Stimulated activated naive CD4-positive, alpha-beta T cell treated with Interleukin-2 at 50 U/mL for 16 hours (primary cell): ENCODE measurements at regions not wholly inside any gene's neighbourhood (a gene's known extent, or its start where the extent isn't known, plus 50 kb on each side); places are given as distances from the start of the nearest gene placed in this dataset.

ENCODE experiments used
- DNase-seq: peaks from one replicate; lab custom pipeline; 2025; lab: John Stamatoyannopoulos, UW

GRCh38 chr5:114153833-114154232 lies 208.0 kb upstream of the KCNN2 start:
- DNase-seq = no peak

- no peak for DNase-seq
These were observed 195.8 kb upstream of the KCNN2 start for GRCh38 chr5:114166081-114166480.

GRCh38 chr5:114174131-114174530 lies 187.7 kb upstream of the KCNN2 start:
- no peak for DNase-seq

GRCh38 chr5:114174837-114175236 lies 187.0 kb upstream of the KCNN2 start:
- DNase-seq = no peak

DNA sequence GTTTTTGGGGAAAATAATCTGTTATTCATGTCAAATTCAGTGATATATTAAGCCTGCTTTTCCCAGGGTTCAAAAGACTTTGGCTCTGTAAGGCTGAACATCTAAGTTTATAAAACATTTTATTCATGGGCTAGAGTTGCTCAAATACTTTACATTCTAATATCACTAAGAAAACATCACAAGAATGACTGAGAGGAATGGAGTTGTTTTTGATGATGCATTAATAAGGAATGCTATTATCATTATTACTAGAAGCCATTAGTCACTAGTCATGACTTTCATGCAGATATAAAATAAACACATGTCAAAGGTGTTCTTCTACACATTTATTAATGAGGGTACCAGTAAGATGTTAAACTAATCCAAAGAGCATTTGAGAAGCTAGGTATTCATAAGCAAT lies 185.5 kb upstream of the KCNN2 start:
- no peak for DNase-seq

- DNase-seq = no peak
These were observed 182.7 kb upstream of the KCNN2 start for GRCh38 chr5:114179134-114179533.

GRCh38 chr5:114184006-114184405 lies 177.9 kb upstream of the KCNN2 start:
- no peak for DNase-seq

- DNase-seq = no peak
These were observed 176.6 kb upstream of the KCNN2 start for GRCh38 chr5:114185274-114185673.

GRCh38 chr5:114191441-114191840 lies 170.4 kb upstream of the KCNN2 start:
- DNase-seq = no peak

DNA sequence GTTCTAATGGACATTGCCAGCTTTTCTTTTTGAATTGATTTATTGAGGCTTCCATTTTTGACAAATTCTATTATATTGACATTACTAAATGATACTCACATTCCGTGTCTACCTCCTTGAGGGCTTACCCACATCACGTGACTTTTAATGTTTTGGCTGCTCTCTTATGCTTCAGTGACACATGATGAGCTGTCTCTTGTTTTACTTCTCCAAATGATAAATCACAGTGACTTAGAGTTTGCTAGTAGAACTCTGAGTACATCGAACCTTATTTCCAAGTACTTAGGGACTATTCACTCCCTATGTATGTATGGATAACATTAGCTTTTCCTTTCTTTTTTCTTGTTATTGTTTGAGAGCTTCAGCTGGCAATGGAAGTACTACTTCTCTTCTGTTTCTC lies 169.8 kb upstream of the KCNN2 start:
- no peak for DNase-seq

DNA sequence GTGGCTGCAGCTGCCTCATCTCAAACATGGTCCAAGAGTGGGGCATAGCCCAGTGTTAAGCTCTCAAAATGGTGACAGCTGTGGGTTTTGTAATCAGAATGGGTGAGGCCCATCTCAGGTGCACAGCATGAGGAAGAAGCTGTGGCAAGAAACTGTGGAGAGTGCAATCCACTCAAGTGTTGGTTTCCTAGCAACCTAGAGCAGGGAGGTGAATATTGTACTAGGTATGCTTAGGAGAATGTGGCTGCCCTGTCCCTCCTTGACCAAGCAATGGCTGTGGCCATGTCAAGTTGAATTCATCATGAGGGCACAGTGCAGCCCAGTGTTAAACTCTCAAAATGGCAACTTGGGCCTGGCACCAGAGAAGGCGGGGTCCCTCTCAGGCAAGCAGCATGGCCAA lies 160.5 kb upstream of the KCNN2 start:
- no peak for DNase-seq

- DNase-seq = no peak
These were observed 156.9 kb upstream of the KCNN2 start for GRCh38 chr5:114204923-114205322.

DNA sequence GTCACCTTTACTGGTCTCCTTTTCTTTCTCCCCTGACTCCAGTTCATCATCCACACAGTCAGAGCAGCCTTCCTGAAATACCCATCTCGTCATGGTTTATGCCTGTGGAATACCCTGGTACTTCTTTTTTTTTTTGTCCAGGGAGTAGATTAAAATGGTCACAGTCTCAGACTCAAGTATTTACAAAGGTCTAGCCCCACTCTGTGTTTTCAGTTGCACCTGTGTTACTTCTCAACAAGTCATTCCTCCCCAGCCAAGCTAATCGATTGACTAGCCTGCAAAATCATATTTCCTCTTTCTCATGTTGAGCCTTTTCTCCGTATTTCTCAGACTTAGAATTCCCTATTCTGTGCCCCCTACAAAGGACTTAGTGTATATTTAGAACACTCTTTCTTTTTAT lies 155.2 kb upstream of the KCNN2 start:
- DNase-seq = no peak

GRCh38 chr5:114207615-114208014 lies 154.3 kb upstream of the KCNN2 start:
- no peak for DNase-seq

DNA sequence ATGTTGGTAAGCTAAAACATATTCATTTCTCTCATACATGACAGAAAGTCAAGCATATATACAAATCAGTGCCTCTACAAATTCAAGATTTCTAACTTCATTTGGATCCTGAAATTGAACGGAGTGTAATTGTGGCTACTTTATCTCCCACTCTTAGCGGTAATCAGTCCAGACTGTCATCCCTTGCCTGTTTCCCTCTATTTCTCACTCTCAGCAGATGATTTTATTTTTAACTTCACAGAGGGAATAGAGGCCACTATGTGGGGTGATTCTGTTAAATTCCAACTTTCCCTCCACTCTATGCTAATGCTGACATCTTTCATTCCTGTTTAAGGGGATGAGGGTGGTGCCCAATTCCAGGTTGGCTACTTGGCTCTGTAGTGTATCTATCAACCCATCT lies 153.8 kb upstream of the KCNN2 start:
- no peak for DNase-seq

DNA sequence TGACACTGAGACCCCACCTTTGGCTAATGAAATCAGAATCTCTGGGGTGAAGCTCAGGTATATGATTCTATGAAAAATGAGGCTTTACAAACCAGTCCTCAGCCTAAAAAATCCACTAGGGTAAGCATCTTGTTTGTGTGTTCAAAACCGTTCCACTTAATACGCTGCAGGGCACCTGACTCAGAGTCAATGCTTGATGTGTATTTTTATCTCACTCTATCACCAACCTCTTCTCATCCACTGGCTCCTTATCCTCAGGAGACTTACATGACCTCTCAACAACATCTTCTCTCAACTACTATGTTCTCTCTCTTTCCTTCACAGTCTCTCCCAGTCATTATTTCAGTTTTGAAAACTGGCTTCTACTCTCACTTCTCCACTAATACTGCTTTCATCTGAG lies 153.3 kb upstream of the KCNN2 start:
- DNase-seq = no peak

- DNase-seq = no peak
These were observed 151.2 kb upstream of the KCNN2 start for GRCh38 chr5:114210662-114211061.

DNA sequence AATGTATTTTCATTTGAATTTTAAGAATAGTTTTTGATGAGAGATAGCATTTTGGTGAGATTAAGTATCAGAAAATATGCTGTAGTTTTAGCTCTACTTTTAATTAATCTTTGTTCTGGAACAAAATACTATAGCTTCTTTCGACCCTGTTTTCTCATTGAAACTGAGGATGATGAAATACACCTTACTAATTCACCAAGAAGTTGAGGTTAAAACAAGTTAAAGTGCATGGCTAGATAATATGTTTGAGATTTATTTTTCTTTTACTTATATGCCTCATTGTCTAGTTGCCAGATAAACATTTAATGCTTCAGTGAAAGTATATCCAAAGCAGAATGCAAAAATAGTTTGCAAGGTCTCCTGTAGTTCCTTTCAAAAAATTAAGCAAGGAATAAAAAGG lies 140.1 kb upstream of the KCNN2 start:
- DNase-seq = no peak

GRCh38 chr5:114223866-114224265 lies 138.0 kb upstream of the KCNN2 start:
- DNase-seq = no peak

DNA sequence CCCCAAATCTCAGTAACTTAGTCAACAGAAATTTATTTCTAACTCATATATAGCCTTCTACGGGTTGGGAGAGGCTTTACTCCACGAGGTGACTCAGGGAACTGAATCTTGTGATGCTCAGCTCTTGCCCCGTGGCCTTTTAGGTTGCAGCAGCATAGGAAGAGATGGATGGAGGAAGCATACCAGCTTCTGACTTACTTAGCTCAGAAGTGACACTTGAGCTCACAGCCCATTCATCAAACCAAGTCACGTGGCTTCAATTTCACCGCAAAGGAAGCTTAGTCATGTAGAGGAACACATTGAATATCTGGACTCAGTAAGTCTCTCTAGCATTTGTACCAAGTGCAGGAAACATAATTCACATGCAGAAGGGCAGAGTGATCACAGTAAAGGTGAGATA lies 124.1 kb upstream of the KCNN2 start:
- DNase-seq = no peak

DNA sequence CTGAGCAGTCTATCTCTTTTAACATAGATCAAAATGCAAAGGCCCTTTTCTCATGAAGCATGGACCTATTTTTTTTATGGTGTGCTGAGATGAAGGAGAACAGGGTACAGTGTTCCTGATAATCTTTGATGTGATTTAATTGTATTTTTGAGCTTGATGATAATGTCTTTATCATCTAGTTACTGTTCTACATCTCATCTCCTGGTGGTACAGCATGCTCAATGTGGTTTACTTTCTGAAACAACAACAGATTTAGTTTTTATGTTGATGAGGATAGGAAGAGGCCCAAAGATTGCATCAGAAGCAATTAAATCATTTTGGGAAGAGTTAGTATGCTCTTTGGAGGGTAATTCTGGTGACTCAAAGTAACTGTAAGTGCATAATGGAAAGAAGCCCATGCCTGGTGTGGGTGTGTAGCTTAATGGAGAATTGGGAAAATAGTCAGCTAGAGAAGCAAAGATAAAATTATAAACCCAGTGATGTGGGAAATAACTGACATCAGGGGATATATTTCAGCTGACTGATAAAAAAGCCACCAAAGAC lies 123.0 kb upstream of the KCNN2 start:
- DNase-seq = no peak

DNA sequence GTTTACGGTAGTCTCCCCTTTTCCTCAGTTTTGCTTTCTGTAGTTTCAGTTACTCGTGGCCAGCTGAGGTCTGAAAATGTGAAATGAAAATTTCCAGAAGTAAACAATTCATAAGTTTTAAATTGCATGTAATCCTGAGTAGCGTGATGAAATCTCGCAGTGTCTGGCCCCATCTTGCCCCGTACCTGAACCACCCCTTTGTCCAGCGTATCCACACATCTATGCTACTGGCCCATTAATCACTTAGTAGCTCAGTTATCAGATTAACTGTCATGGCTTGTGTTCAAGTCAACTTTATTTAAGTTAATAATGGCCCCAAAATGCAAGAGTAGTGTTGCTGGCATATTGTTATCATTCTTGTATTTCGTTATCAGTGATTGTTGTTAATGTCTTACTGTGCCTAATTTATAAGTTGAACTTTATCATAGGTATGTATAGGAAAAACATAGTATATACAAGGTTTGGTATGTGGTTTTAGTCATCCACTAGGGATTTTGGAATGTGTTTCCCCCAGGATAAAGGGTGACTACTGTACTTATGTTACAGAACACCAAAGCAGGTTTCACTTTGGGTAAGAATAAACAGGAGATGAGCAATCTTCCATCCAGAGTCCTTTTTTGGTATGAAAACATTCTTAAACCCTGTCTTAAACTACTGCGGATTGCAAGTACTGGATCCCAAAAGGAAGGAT lies 118.4 kb upstream of the KCNN2 start:
- no peak for DNase-seq

DNA sequence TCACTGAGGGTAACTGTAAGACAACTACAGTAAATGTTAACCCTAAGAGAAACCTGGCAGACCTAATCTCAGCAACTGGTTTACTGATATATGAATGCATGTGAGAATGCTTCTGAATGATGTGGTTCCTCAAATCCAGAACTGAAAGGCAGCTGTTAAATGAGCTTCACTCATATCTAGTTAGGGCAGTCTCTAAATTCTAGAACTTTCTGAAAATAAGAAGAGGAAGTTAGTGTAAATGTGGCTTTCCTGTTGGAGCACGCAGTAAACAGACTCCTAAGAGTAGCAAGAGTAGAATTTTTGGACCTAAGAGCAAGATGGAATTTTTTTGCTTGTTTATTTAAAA lies 117.9 kb upstream of the KCNN2 start:
- no peak for DNase-seq

DNA sequence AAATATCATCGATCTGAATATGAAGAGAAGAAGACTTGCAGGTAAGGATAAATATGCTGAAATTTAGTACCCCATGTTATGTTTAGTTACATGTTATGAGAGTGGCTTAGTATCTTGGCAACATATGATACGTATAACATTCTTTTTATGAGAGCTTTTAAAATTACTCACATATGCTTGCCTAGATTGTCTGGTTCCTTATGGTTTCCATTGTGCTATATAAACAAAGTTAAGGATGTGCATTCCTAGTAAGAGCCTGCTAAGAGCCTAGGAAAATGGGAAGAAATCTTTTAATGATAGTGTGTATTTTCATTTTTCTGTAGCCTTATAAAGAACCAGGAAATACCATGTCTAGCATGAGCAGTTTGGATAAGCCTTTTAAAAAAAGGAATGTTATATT lies 112.0 kb upstream of the KCNN2 start:
- no peak for DNase-seq

DNA sequence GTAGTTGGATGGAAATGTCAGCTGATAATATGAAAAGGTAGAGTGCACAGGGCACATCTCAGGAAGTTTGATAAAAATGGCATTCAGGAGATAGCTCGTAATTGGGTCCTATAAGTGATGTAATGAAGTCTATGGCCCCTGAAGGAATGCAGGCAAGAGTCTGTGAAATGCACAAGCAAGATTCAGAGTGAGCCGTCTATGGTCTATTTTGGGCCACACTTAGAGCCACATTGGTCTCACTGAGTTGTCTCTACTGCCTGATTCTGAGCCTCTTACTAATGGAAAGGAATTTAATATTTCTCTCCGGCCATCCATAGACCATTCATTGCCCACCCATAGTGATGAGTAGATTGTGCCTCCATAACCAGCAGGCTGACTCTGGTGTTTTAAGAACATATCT lies 111.3 kb upstream of the KCNN2 start:
- DNase-seq = no peak
